K562 (cell line): ENCODE measurements at regions not wholly inside any gene's neighbourhood (a gene's known extent, or its start where the extent isn't known, plus 50 kb on each side); places are given as distances from the start of the nearest gene placed in this dataset.
A peak's percentile ranks its signal among the peaks of the same experiment; 100 is the strongest.

ENCODE experiments used
- CBX1 ChIP-seq: sonication (generic); IDR thresholded peaks from 2 replicates; pipeline ENCODE4 v1.6.1; 2016; ENCODE audit warnings: antibody characterized with exemption, low read depth, mild to moderate bottlenecking
- CXXC5 ChIP-seq: fragments of 250-450 bp; sonication (Bioruptor Pico); IDR thresholded peaks from 2 replicates; pipeline ENCODE4 v1.8.0; 2022; ENCODE audit warnings: inconsistent platforms, mild to moderate bottlenecking, moderate library complexity
- DEAF1 ChIP-seq: fragments of 450-650 bp; formaldehyde crosslinking; IDR thresholded peaks from 2 replicates; pipeline ENCODE4 v1.4.0; 2020; ENCODE audit warnings: mild to moderate bottlenecking, moderate library complexity
- DPF2 ChIP-seq: fragments of 450-650 bp; IDR thresholded peaks from 2 replicates; pipeline ENCODE4 v1.6.1; 2016
- EHMT2 ChIP-seq: fragments of 450-650 bp; IDR thresholded peaks from 2 replicates; pipeline ENCODE4 v1.6.1; 2018; ENCODE audit warnings: antibody characterized with exemption
- GATA2 ChIP-seq: sonication (generic); formaldehyde crosslinking; IDR thresholded peaks from 2 replicates; pipeline ENCODE4 v1.4.0; 2020; ENCODE audit warnings: mild to moderate bottlenecking, missing genetic modification reagents
- MCM2 ChIP-seq: fragments of 450-650 bp; IDR thresholded peaks from 2 replicates; pipeline ENCODE4 v1.6.1; 2017; ENCODE audit warnings: low read depth, mild to moderate bottlenecking
- NCOA6 ChIP-seq: fragments of 450-650 bp; IDR thresholded peaks from 2 replicates; pipeline ENCODE4 v1.6.1; 2017; ENCODE audit warnings: mild to moderate bottlenecking
- NONO ChIP-seq, 2 experiments: fragments of 200-400 bp in 1 of 2; fragments of 450-650 bp in 1 of 2; formaldehyde crosslinking in 1 of 2; IDR thresholded peaks; 2 replicates each; pipeline ENCODE4 v1.6.1; 2017; ENCODE audit warnings: low read depth in 2 of 2, mild to moderate bottlenecking in 2 of 2, moderate library complexity in 2 of 2, low read length in 1 of 2
- NUFIP1 ChIP-seq: fragments of 450-650 bp; IDR thresholded peaks from 2 replicates; pipeline ENCODE4 v1.6.1; 2018; ENCODE audit not compliant: partially characterized antibody
- SAP30 ChIP-seq: fragments of 200-600 bp; sonication (generic); IDR thresholded peaks from 2 replicates; pipeline ENCODE4 v1.6.1; 2012; ENCODE audit warnings: borderline replicate concordance, low read depth, mild to moderate bottlenecking, moderate library complexity, low read length, control low read depth, inconsistent platforms; ENCODE audit not compliant: insufficient read depth, poor library complexity, severe bottlenecking
- SFPQ ChIP-seq: fragments of 200-400 bp; formaldehyde crosslinking; IDR thresholded peaks from 2 replicates; pipeline ENCODE4 v1.6.1; 2017; ENCODE audit warnings: mild to moderate bottlenecking, low read depth, low read length, moderate library complexity
- SIN3A ChIP-seq, 2 experiments: fragments of 150-350 bp in 1 of 2; IDR thresholded peaks; 2 replicates each; pipeline ENCODE4 v1.6.1; 2011 to 2016; ENCODE audit warnings: borderline replicate concordance in 2 of 2, low read depth in 2 of 2, low read length in 2 of 2, mild to moderate bottlenecking in 2 of 2, moderate library complexity in 2 of 2; ENCODE audit not compliant: control insufficient read depth in 1 of 2
- SMARCB1 ChIP-seq: IDR thresholded peaks from 2 replicates; pipeline ENCODE4 v1.6.1; 2011; ENCODE audit warnings: improper control_type of control experiment, low read depth; ENCODE audit not compliant: insufficient read length
- TFAP4 ChIP-seq: sonication (generic); formaldehyde crosslinking; IDR thresholded peaks from 2 replicates; pipeline ENCODE4 v1.8.0; 2022; ENCODE audit warnings: missing genetic modification reagents, mild to moderate bottlenecking, moderate library complexity, borderline replicate concordance
- TF ChIP-seq, protein P1 (sequence below): fragments of 450-650 bp; formaldehyde crosslinking; IDR thresholded peaks from 2 replicates; pipeline ENCODE4 v1.4.0; 2020; ENCODE audit warnings: mild to moderate bottlenecking, moderate library complexity
- TF ChIP-seq, protein P2 (sequence below): sonication (generic); formaldehyde crosslinking; IDR thresholded peaks from 2 replicates; pipeline ENCODE4 v1.8.0; 2022; ENCODE audit warnings: mild to moderate bottlenecking, low read depth, missing genetic modification reagents
- TF ChIP-seq, protein P3 (sequence below): fragments of 450-650 bp; IDR thresholded peaks from 2 replicates; pipeline ENCODE4 v1.6.1; 2017; ENCODE audit warnings: mild to moderate bottlenecking, moderate library complexity
- TF ChIP-seq, protein P4 (sequence below): sonication (generic); formaldehyde crosslinking; IDR thresholded peaks from 2 replicates; pipeline ENCODE4 v1.9.0; 2022; ENCODE audit warnings: mild to moderate bottlenecking, missing genetic modification reagents

GRCh38 chr2:41922177-41922576, 125.6 kb upstream of the PKDCC start (continued):
- TF ChIP-seq NONO (IDR thresholded peaks at IDR 0.05; ENCODE audit: low read depth in 2 of 2, low read length in 1 of 2) (no peak), SIN3A (IDR thresholded peaks at IDR 0.05; ENCODE audit: borderline replicate concordance in 2 of 2, control insufficient read depth in 1 of 2, low read depth in 2 of 2, low read length in 2 of 2) (no peak), TFAP4 (no peak; the same call in 1 of the 2 replicates), EHMT2 (no peak), MCM2 (no peak), SAP30 (no peak), CBX1 (no peak), SMARCB1 (no peak), DPF2 (peak; percentile 80), SFPQ (no peak), NUFIP1 (no peak), CXXC5 (CRISPR knock-in tag) (peak; percentile 79), DEAF1 (CRISPR knock-in tag) (no peak), NCOA6 (no peak), GATA2 (peak; percentile 72; the same call in 1 of the 2 replicates)
- TF ChIP-seq, protein P1, sequence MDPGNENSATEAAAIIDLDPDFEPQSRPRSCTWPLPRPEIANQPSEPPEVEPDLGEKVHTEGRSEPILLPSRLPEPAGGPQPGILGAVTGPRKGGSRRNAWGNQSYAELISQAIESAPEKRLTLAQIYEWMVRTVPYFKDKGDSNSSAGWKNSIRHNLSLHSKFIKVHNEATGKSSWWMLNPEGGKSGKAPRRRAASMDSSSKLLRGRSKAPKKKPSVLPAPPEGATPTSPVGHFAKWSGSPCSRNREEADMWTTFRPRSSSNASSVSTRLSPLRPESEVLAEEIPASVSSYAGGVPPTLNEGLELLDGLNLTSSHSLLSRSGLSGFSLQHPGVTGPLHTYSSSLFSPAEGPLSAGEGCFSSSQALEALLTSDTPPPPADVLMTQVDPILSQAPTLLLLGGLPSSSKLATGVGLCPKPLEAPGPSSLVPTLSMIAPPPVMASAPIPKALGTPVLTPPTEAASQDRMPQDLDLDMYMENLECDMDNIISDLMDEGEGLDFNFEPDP (CRISPR knock-in tag) = no peak
- TF ChIP-seq, protein P2, sequence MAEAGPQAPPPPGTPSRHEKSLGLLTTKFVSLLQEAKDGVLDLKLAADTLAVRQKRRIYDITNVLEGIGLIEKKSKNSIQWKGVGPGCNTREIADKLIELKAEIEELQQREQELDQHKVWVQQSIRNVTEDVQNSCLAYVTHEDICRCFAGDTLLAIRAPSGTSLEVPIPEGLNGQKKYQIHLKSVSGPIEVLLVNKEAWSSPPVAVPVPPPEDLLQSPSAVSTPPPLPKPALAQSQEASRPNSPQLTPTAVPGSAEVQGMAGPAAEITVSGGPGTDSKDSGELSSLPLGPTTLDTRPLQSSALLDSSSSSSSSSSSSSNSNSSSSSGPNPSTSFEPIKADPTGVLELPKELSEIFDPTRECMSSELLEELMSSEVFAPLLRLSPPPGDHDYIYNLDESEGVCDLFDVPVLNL (CRISPR knock-in tag) = no peak
- TF ChIP-seq, protein P3, sequence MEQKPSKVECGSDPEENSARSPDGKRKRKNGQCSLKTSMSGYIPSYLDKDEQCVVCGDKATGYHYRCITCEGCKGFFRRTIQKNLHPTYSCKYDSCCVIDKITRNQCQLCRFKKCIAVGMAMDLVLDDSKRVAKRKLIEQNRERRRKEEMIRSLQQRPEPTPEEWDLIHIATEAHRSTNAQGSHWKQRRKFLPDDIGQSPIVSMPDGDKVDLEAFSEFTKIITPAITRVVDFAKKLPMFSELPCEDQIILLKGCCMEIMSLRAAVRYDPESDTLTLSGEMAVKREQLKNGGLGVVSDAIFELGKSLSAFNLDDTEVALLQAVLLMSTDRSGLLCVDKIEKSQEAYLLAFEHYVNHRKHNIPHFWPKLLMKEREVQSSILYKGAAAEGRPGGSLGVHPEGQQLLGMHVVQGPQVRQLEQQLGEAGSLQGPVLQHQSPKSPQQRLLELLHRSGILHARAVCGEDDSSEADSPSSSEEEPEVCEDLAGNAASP = no peak
- TF ChIP-seq, protein P4, sequence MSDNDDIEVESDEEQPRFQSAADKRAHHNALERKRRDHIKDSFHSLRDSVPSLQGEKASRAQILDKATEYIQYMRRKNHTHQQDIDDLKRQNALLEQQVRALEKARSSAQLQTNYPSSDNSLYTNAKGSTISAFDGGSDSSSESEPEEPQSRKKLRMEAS = peak; percentile 66; the same call in 1 of the 2 replicates
